Ishikawa (cell line): ENCODE measurements at regions not wholly inside any gene's neighbourhood (a gene's known extent, or its start where the extent isn't known, plus 50 kb on each side); places are given as distances from the start of the nearest gene placed in this dataset.

Source experiments
- CEBPB ChIP-seq: IDR thresholded peaks from 2 replicates; pipeline ENCODE4 v1.6.1; 2012
- EGR1 ChIP-seq: IDR thresholded peaks from 2 replicates; pipeline ENCODE4 v1.6.1; 2012
- EP300 ChIP-seq: IDR thresholded peaks from 2 replicates; pipeline ENCODE4 v1.6.1; 2012; ENCODE audit warnings: borderline replicate concordance
- NFIC ChIP-seq: IDR thresholded peaks from 2 replicates; pipeline ENCODE4 v1.6.1; 2012
- RAD21 ChIP-seq: IDR thresholded peaks from 2 replicates; pipeline ENCODE4 v1.6.1; 2012; ENCODE audit warnings: low read depth
- TCF12 ChIP-seq: IDR thresholded peaks from 2 replicates; pipeline ENCODE4 v1.6.1; 2012; ENCODE audit warnings: low read depth
- TEAD4 ChIP-seq: IDR thresholded peaks from 2 replicates; pipeline ENCODE4 v1.6.1; 2012
- YY1 ChIP-seq: IDR thresholded peaks from 2 replicates; pipeline ENCODE4 v1.6.1; 2012; ENCODE audit warnings: low read depth
- TF ChIP-seq, protein P1 (sequence below): IDR thresholded peaks from 2 replicates; pipeline ENCODE4 v1.6.1; 2012; ENCODE audit warnings: low read depth, mild to moderate bottlenecking

DNA sequence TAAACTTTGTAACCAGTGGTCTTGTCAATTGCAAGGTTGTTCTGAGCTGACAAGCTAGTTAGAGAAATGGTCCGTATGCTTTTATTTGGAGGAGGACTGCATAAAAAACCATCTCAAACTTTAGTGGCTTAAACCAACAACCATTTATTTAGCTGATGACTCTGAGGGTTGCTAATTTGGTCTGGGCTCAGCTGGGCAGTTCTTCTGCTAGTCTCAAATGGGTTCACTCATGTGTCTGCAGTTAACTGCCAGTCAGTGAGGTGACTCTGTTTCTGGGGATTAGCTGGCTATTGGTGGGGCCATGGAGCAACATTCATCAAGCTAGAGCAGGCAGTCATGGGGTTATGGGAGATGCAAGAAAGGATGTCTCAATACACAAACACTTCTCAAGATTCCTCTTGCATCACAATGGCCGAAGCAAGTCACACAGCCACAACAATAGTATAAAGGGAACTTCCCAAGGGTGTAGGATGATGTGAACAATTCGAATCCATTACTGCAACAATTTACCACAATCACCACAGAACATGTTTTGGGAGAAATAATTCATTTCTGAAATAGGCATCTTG, 521.9 kb downstream of the INSC start:
- TF ChIP-seq, protein P1, sequence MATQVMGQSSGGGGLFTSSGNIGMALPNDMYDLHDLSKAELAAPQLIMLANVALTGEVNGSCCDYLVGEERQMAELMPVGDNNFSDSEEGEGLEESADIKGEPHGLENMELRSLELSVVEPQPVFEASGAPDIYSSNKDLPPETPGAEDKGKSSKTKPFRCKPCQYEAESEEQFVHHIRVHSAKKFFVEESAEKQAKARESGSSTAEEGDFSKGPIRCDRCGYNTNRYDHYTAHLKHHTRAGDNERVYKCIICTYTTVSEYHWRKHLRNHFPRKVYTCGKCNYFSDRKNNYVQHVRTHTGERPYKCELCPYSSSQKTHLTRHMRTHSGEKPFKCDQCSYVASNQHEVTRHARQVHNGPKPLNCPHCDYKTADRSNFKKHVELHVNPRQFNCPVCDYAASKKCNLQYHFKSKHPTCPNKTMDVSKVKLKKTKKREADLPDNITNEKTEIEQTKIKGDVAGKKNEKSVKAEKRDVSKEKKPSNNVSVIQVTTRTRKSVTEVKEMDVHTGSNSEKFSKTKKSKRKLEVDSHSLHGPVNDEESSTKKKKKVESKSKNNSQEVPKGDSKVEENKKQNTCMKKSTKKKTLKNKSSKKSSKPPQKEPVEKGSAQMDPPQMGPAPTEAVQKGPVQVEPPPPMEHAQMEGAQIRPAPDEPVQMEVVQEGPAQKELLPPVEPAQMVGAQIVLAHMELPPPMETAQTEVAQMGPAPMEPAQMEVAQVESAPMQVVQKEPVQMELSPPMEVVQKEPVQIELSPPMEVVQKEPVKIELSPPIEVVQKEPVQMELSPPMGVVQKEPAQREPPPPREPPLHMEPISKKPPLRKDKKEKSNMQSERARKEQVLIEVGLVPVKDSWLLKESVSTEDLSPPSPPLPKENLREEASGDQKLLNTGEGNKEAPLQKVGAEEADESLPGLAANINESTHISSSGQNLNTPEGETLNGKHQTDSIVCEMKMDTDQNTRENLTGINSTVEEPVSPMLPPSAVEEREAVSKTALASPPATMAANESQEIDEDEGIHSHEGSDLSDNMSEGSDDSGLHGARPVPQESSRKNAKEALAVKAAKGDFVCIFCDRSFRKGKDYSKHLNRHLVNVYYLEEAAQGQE, result no peak
- TF ChIP-seq NFIC (no peak), TCF12 (no peak), YY1 (no peak), CEBPB (no peak), TEAD4 (no peak), EP300 (no peak), EGR1 (no peak), RAD21 (no peak)
